ENCODE measurements at regions not wholly inside any gene's neighbourhood (a gene's known extent, or its start where the extent isn't known, plus 50 kb on each side); places are given as distances from the start of the nearest gene placed in this dataset.
"Not testable (repeated sequence)": the region's sequence is repeated elsewhere in the genome, so short reads cannot be mapped to it uniquely, and the experiment has no call there.

DNA sequence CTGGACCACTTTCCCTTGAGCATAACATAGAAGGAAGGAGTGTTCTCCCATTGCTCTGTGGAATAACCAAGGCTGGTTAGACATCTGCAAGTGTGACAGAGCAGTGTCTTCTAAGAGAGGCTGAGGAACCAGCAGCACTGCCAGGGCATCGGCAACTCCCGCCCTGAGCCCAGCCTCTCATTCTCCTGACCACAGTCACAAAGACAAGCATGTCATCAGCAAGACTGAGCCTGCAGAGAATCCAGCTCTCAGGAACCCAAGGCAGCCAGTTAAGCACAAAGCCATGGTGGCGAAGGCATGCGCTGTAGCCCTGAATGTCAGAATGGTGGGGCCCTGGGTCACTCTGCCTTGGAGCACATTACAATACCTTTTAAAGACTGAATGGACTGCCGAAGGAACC is 253.9 kb downstream of the AGTPBP1 start:
- H3K27me3 ChIP-seq (ENCODE audit: control insufficient read depth, insufficient read depth, low read length): no peaks in the 10 kb centered on the region
- H3K4me3 ChIP-seq (ENCODE audit: low read length): no peak overlapping the region
- no peak overlapping the region for H3K9ac ChIP-seq (ENCODE audit: low read length)
- no peak overlapping the region for H3K27ac ChIP-seq (ENCODE audit: low read length)
- no peaks in the 10 kb centered on the region for H3K4me1 ChIP-seq (ENCODE audit: control insufficient read depth, low read depth, low read length)
- no peaks in the 10 kb centered on the region for H3K9me3 ChIP-seq (ENCODE audit: control insufficient read depth, low read depth, low read length)
- no peaks in the 10 kb centered on the region for H3K36me3 ChIP-seq (ENCODE audit: control insufficient read depth, low read depth, low read length)

DNA sequence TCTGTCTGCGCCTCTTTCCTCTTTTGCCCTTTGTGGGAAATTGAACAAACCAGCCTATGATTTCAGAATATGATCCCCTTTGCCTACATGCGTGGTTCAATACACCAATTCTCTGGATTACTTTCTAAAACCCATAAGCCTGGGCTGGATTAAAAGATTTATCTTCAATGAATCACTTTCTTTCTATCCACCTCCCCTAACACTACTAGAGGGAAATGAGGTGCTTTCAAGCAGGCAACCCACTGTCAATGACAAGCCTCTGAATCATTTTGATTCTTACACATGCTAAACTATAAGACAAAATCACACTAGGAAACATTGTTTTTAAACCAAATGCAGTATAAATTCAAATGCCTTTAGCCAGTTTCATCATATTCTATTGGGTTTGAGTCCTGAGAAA is 257.5 kb downstream of the AGTPBP1 start:
- no peak overlapping the region for H3K4me3 ChIP-seq (ENCODE audit: low read length)
- H3K9me3 ChIP-seq (ENCODE audit: control insufficient read depth, low read depth, low read length): no peaks in the 10 kb centered on the region
- H3K9ac ChIP-seq (ENCODE audit: low read length): no peak overlapping the region
- H3K4me1 ChIP-seq (ENCODE audit: control insufficient read depth, low read depth, low read length): no peaks in the 10 kb centered on the region
- H3K27ac ChIP-seq (ENCODE audit: low read length): no peak overlapping the region
- no peaks in the 10 kb centered on the region for H3K36me3 ChIP-seq (ENCODE audit: control insufficient read depth, low read depth, low read length)
- no peaks in the 10 kb centered on the region for H3K27me3 ChIP-seq (ENCODE audit: control insufficient read depth, insufficient read depth, low read length)

DNA sequence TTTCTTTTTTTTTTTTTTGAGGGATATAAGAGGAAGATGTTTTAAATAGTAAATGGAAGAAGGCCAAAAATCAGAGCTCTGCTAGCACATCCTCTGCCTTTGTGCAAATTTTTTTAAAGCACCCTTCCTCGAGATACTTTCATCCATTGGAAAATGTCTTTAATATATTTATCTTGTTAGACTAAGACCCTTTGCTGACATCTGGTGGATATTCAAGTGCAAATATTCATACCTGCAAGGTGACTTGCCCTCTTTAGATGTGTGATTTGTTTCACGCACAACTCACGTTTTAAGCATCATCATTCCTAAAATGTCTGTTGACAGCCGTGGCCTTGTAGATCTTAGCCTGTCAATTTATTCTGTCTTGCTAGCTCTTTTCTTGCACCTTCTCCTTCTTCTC is 258.5 kb downstream of the AGTPBP1 start:
- no peaks in the 10 kb centered on the region for H3K36me3 ChIP-seq (ENCODE audit: control insufficient read depth, low read depth, low read length)
- no peaks in the 10 kb centered on the region for H3K27me3 ChIP-seq (ENCODE audit: control insufficient read depth, insufficient read depth, low read length)
- no peak overlapping the region for H3K9ac ChIP-seq (ENCODE audit: low read length)
- no peak overlapping the region for H3K4me3 ChIP-seq (ENCODE audit: low read length)
- no peaks in the 10 kb centered on the region for H3K4me1 ChIP-seq (ENCODE audit: control insufficient read depth, low read depth, low read length)
- no peak overlapping the region for H3K27ac ChIP-seq (ENCODE audit: low read length)
- no peaks in the 10 kb centered on the region for H3K9me3 ChIP-seq (ENCODE audit: control insufficient read depth, low read depth, low read length)

DNA sequence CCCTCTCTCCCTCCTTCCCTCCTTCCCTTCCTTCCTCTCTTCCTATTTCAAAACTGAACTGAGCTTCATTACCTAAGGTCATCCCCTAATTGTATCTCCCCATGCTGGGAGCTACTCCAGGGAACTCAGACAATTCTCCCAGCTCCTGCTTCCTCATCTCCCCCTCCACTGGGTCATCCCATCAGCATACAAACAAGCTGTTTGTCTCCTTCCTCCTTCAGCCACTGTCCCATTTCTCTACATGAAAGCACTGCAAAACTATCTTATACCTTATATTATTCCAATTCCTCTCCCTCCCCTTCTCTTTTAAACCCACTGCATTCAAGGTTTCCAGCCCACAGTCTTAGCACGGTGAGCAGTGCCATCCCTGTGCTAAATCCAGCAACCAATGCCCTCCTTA is 262.4 kb downstream of the AGTPBP1 start:
- Histone ChIP-seq H3K27me3 (ENCODE audit: control insufficient read depth, insufficient read depth, low read length) (no peaks in the 10 kb centered on the region), H3K36me3 (ENCODE audit: control insufficient read depth, low read depth, low read length) (no peaks in the 10 kb centered on the region), H3K27ac (ENCODE audit: low read length) (no peak overlapping the region), H3K9me3 (ENCODE audit: control insufficient read depth, low read depth, low read length) (peaks cover 10% of the 10 kb centered on the region), H3K4me1 (ENCODE audit: control insufficient read depth, low read depth, low read length) (no peaks in the 10 kb centered on the region), H3K9ac (ENCODE audit: low read length) (no peak overlapping the region), H3K4me3 (ENCODE audit: low read length) (no peak overlapping the region)

DNA sequence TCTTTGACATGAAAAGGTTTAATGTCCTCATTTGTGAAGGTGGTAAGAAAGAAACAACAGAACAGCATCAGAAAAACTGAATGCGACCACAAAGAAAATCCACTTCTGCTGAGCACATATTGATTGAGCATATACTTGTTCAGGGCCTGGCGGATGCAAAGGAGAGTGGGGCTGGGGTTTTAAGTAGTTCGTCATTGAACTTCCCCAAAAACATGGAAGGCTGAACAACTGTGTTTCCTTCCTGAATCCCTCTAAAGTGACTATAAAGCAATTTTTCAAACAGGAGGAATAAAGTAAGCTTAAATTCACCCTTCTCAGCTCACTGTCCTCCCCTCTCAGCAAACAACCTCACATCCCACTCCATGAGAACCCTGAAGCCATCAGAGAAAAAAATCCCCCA is 262.9 kb downstream of the AGTPBP1 start:
- Histone ChIP-seq H3K27ac (ENCODE audit: low read length) (no peak overlapping the region), H3K9ac (ENCODE audit: low read length) (no peak overlapping the region), H3K9me3 (ENCODE audit: control insufficient read depth, low read depth, low read length) (peaks cover 10% of the 10 kb centered on the region), H3K4me3 (ENCODE audit: low read length) (no peak overlapping the region), H3K4me1 (ENCODE audit: control insufficient read depth, low read depth, low read length) (no peaks in the 10 kb centered on the region), H3K27me3 (ENCODE audit: control insufficient read depth, insufficient read depth, low read length) (no peaks in the 10 kb centered on the region), H3K36me3 (ENCODE audit: control insufficient read depth, low read depth, low read length) (no peaks in the 10 kb centered on the region)

DNA sequence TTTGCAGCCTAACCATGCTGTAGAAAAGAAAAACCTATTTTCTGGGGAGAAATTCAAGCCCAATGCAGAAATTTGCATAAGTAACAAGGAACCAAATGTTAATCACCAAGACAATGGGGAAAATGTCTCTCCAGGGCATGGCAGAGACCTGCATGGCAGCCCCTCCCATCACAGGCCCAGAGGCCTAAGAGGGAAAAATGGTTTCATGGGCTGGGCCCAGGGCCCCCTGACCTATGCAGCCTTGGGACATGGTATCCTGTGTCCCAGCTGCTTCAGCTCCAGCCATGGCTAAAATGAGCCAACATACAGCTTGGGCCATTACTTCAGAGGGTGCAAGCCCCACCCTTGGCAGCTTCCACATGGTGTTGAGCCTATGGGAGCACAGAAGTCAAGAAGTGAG is 266.9 kb downstream of the AGTPBP1 start:
- not testable (repeated sequence) for H3K9me3 ChIP-seq (ENCODE audit: control insufficient read depth, low read depth, low read length); H3K9ac ChIP-seq (ENCODE audit: low read length); H3K27me3 ChIP-seq (ENCODE audit: control insufficient read depth, insufficient read depth, low read length); H3K4me1 ChIP-seq (ENCODE audit: control insufficient read depth, low read depth, low read length); H3K27ac ChIP-seq (ENCODE audit: low read length); H3K36me3 ChIP-seq (ENCODE audit: control insufficient read depth, low read depth, low read length); H3K4me3 ChIP-seq (ENCODE audit: low read length)

DNA sequence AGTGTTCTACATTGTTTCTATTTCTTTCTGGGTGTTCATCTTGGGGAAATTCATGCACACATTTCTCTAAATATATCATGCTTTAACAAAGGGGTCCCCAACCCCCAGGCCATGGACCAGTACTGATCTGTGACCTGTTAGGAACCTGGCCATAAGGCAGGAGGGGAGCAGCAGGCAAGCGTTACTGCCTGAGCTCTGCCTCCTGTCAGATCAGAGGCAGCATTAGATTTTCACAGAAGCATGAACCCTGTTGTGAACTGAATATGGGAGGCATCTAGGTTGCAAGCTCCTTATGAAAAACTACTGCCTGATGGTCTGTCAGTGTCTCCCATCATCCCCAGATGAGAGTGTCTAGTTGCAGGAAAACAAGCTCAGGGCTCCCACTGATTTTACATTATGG is 270.0 kb downstream of the AGTPBP1 start:
- no peaks in the 10 kb centered on the region for H3K36me3 ChIP-seq (ENCODE audit: control insufficient read depth, low read depth, low read length)
- H3K4me3 ChIP-seq (ENCODE audit: low read length): no peak overlapping the region
- H3K27ac ChIP-seq (ENCODE audit: low read length): no peak overlapping the region
- peaks cover 10% of the 10 kb centered on the region for H3K9me3 ChIP-seq (ENCODE audit: control insufficient read depth, low read depth, low read length)
- H3K27me3 ChIP-seq (ENCODE audit: control insufficient read depth, insufficient read depth, low read length): no peaks in the 10 kb centered on the region
- H3K4me1 ChIP-seq (ENCODE audit: control insufficient read depth, low read depth, low read length): peaks cover 5% of the 10 kb centered on the region
- no peak overlapping the region for H3K9ac ChIP-seq (ENCODE audit: low read length)

DNA sequence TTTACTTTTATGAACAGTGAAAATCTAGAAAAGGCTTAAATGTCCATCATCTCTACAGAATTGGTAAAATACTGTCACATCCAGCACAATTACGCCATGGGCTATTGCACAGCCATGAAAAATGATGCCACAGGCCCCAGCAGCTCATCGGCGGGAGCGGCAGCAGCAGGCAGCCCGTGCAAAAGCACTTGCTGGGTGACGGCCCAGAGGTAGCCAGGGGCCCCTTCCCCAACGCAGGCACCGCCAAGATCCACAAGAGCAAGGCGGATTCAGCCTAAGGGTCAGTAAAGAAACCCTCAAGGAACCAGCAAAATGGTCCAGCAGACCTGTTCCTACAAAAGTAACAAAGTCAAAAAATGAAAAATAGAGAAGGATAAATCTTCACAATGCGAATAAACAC is 272.7 kb downstream of the AGTPBP1 start:
- Histone ChIP-seq H3K4me1 (ENCODE audit: control insufficient read depth, low read depth, low read length) (peaks cover 7% of the 10 kb centered on the region), H3K9ac (ENCODE audit: low read length) (no peak overlapping the region), H3K27me3 (ENCODE audit: control insufficient read depth, insufficient read depth, low read length) (no peaks in the 10 kb centered on the region), H3K27ac (ENCODE audit: low read length) (no peak overlapping the region), H3K9me3 (ENCODE audit: control insufficient read depth, low read depth, low read length) (no peaks in the 10 kb centered on the region), H3K4me3 (ENCODE audit: low read length) (no peak overlapping the region), H3K36me3 (ENCODE audit: control insufficient read depth, low read depth, low read length) (no peaks in the 10 kb centered on the region)

DNA sequence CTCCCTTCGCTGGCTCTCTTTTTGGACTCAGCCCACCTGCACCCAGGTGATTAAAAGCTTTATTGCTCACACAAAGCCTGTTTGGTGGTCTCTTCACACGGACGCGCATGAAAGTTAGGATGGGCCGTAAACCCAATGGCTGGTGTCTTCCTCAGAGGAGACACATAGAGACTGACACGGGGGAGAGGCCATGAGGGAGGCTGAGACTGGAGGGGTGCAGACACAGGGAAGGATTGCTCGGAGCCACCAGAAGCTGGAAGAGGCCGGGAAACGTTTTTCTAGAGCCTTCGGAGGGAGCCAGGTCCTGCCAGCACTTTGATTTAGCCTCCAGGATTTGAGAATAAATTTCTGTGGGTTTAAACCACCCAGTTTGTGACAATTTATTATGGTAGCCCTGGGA is 274.9 kb downstream of the AGTPBP1 start:
- Histone ChIP-seq H3K9me3 (ENCODE audit: control insufficient read depth, low read depth, low read length) (no peaks in the 10 kb centered on the region), H3K4me3 (ENCODE audit: low read length) (no peak overlapping the region), H3K27me3 (ENCODE audit: control insufficient read depth, insufficient read depth, low read length) (no peaks in the 10 kb centered on the region), H3K36me3 (ENCODE audit: control insufficient read depth, low read depth, low read length) (no peaks in the 10 kb centered on the region), H3K4me1 (ENCODE audit: control insufficient read depth, low read depth, low read length) (peaks cover 7% of the 10 kb centered on the region), H3K9ac (ENCODE audit: low read length) (no peak overlapping the region), H3K27ac (ENCODE audit: low read length) (no peak overlapping the region)

DNA sequence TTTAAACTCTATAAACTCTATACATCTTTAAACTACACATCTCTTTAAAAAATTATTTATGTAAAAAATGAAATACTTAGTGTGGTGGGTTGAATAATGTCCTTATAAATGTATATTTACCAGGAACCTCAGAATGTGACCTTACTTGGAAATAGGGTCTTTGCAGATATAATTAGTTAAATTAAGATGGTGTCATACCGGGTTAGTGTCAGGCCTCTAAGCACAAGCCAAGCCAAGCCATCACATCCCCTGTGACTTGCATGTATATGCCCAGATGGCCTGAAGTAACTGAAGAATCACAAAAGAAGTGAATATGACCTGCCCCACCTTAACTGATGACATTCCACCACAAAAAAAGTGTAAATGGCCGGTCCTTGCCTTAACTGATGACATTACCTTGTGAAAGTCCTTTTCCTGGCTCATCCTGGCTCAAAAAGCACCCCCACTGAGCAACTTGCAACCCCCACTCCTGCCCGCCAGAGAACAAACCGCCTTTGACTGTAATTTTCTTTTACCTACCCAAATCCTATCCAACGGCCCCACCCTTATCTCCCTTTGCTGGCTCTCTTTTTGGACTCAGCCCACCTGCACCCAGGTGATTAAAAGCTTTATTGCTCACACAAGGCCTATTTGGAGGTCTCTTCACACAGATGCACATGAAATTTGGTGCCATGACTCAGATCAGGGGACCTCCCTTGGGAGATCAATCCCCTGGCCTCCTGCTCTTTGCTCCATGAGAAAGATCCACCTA is 283.5 kb downstream of the AGTPBP1 start:
- H3K9ac ChIP-seq (ENCODE audit: low read length); H3K27me3 ChIP-seq (ENCODE audit: control insufficient read depth, insufficient read depth, low read length); H3K4me1 ChIP-seq (ENCODE audit: control insufficient read depth, low read depth, low read length); H3K27ac ChIP-seq (ENCODE audit: low read length); H3K9me3 ChIP-seq (ENCODE audit: control insufficient read depth, low read depth, low read length); H3K4me3 ChIP-seq (ENCODE audit: low read length); H3K36me3 ChIP-seq (ENCODE audit: control insufficient read depth, low read depth, low read length): not testable (repeated sequence)

DNA sequence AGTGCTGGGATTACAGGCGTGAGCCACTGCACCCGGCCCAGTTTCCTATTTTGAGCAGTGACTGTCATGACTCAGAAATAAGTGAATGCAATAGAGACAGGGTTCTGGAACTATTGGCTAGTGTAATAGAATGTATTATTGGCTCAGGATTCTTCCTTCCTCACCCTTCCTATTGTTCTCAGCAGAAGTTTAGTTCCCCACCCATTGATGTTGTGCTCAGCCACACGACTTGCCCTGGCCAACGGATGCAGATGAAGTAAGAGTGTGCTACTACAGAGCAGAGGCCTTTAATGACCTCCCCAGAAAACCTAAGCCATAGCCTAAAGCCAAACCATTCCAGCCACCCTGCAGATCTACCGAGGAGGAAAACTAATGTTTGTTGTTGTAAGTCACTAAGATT is 287.9 kb downstream of the AGTPBP1 start:
- H3K27ac ChIP-seq (ENCODE audit: low read length): no peak overlapping the region
- no peaks in the 10 kb centered on the region for H3K4me1 ChIP-seq (ENCODE audit: control insufficient read depth, low read depth, low read length)
- H3K36me3 ChIP-seq (ENCODE audit: control insufficient read depth, low read depth, low read length): no peaks in the 10 kb centered on the region
- H3K9me3 ChIP-seq (ENCODE audit: control insufficient read depth, low read depth, low read length): no peaks in the 10 kb centered on the region
- H3K27me3 ChIP-seq (ENCODE audit: control insufficient read depth, insufficient read depth, low read length): no peaks in the 10 kb centered on the region
- H3K9ac ChIP-seq (ENCODE audit: low read length): no peak overlapping the region
- no peak overlapping the region for H3K4me3 ChIP-seq (ENCODE audit: low read length)

DNA sequence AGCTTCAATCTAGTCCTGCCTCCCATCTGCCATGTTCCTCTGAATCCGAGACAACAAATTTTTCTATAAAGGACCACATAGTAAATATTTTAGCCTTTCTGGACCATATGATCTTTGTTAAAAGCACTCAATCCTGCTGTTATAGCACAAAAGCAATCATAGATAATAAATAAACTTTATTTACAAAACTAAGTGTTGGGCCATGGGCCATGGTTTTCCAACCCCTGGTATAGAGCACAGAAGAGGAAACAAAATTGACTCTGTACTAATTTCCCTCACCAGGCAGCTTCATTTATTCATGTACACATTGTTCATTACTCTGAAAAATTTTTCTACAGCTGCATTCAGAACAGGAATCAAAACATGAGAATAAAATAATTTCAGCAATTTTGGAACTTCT is 288.9 kb downstream of the AGTPBP1 start:
- Histone ChIP-seq H3K27me3 (ENCODE audit: control insufficient read depth, insufficient read depth, low read length) (no peaks in the 10 kb centered on the region), H3K9ac (ENCODE audit: low read length) (no peak overlapping the region), H3K4me1 (ENCODE audit: control insufficient read depth, low read depth, low read length) (no peaks in the 10 kb centered on the region), H3K4me3 (ENCODE audit: low read length) (no peak overlapping the region), H3K27ac (ENCODE audit: low read length) (no peak overlapping the region), H3K36me3 (ENCODE audit: control insufficient read depth, low read depth, low read length) (no peaks in the 10 kb centered on the region), H3K9me3 (ENCODE audit: control insufficient read depth, low read depth, low read length) (no peaks in the 10 kb centered on the region)
